ENCODE measurements at regions not wholly inside any gene's neighbourhood (a gene's known extent, or its start where the extent isn't known, plus 50 kb on each side); places are given as distances from the start of the nearest gene placed in this dataset.
"Not testable (repeated sequence)": the region's sequence is repeated elsewhere in the genome, so short reads cannot be mapped to it uniquely, and the experiment has no call there.

- Histone ChIP-seq H3K27me3 (no peaks in the 10 kb centered on the region), H3K9me3 (no peaks in the 10 kb centered on the region), H3K4me3 (no peak overlapping the region), H3K27ac (no peak overlapping the region), H3K36me3 (no peaks in the 10 kb centered on the region), H3K4me1 (peaks cover 8 to 21% of the 10 kb centered on the region in 2 donors)
- ATAC-seq (no peak), DNase-seq (no peak)
- intact Hi-C loops (cut with DNase I) = no loop called here
- TF ChIP-seq, protein P1, sequence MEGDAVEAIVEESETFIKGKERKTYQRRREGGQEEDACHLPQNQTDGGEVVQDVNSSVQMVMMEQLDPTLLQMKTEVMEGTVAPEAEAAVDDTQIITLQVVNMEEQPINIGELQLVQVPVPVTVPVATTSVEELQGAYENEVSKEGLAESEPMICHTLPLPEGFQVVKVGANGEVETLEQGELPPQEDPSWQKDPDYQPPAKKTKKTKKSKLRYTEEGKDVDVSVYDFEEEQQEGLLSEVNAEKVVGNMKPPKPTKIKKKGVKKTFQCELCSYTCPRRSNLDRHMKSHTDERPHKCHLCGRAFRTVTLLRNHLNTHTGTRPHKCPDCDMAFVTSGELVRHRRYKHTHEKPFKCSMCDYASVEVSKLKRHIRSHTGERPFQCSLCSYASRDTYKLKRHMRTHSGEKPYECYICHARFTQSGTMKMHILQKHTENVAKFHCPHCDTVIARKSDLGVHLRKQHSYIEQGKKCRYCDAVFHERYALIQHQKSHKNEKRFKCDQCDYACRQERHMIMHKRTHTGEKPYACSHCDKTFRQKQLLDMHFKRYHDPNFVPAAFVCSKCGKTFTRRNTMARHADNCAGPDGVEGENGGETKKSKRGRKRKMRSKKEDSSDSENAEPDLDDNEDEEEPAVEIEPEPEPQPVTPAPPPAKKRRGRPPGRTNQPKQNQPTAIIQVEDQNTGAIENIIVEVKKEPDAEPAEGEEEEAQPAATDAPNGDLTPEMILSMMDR (IDR thresholded peaks at IDR 0.05) = no peak
These were observed 223.0 kb upstream of the DMRT1 start for GRCh38 chr9:618478-618877.

DNA sequence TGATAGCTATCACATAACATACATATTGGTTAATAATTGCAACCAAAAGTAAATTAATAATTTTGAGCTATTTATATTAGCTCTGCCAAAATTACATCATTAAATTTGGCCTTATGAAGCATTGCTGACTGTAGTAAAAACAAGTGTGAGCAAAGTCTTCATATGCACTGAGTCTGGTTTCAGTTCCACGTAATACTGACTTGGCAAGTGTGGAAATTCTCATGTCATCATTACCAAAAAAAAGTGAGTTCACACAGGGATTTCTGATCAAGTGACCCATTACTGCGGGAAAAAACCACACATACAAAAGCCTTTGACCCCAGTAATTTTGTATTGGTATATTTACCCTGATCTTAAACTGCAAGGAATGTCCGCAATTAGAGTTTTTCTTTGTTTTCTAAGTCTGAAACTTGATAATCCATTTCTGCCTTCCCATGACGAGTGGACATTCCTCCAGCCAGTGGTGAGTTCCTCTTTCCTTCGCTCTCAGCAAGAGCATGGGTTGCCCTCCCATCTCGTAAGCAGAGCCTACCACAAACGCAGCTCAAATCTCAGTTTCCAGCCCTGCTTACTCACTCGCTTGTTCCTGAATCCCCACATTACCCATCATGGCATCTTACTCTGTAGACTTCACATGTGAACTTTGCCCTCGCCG is 220.2 kb upstream of the DMRT1 start:
- DNase-seq (peak in 1 of 4 donors; percentile 41), ATAC-seq (peak; percentile 69)
- H3K27me3 ChIP-seq = no peaks in the 10 kb centered on the region
- H3K36me3 ChIP-seq = no peaks in the 10 kb centered on the region
- H3K4me3 ChIP-seq = no peak overlapping the region
- peaks cover 0 to 12% of the 10 kb centered on the region in 2 donors for H3K4me1 ChIP-seq
- intact Hi-C loops (cut with DNase I) = no loop called here
- TF ChIP-seq, protein P1 (IDR thresholded peaks at IDR 0.05) = no peak
- peak overlapping the region in 1 of 2 donors; percentile 62 for H3K27ac ChIP-seq
- H3K9me3 ChIP-seq = no peaks in the 10 kb centered on the region

DNA sequence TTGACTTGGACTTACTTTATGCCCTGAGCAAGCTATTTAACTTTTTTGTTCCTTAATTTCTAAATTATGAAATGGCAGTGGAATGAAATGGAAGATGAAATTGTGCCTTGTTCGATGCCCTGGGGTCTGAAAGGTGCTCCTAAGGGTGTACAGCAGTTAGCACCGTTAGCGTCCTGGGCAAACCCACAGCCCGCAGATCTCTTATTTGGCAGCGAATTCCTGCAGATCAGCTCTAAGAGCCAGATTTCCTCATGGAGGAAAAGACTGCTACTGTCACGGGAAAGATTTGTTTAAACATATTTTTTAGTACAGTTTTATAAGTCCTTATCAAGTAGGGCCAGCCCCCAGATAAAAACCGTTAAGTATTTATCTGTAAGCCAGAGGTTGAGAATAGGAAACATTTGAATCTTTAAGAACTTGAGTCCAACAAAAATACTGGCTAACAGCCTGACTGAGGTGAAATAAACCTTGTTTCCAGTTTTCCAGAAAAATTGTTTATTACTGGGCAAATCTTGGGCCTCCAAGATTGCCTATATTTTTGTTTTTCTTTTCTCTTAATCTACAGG is 216.5 kb upstream of the DMRT1 start:
- DNase-seq = no peak

GRCh38 chr9:625613-626012 is 215.9 kb upstream of the DMRT1 start:
- no peak for ATAC-seq
- Histone ChIP-seq H3K9me3 (no peaks in the 10 kb centered on the region), H3K27ac (no peak overlapping the region), H3K4me3 (no peak overlapping the region), H3K36me3 (no peaks in the 10 kb centered on the region), H3K4me1 (peaks cover 0 to 12% of the 10 kb centered on the region in 2 donors), H3K27me3 (no peaks in the 10 kb centered on the region)
- TF ChIP-seq, protein P1 (IDR thresholded peaks at IDR 0.05) = no peak
- intact Hi-C loops (cut with DNase I) = no loop called here
- DNase-seq = no peak

More for the DNA sequence above, 216.5 kb upstream of the DMRT1 start:
- Histone ChIP-seq H3K9me3 (no peaks in the 10 kb centered on the region), H3K27ac (no peak overlapping the region), H3K4me3 (no peak overlapping the region), H3K36me3 (no peaks in the 10 kb centered on the region), H3K4me1 (peaks cover 0 to 12% of the 10 kb centered on the region in 2 donors), H3K27me3 (no peaks in the 10 kb centered on the region)
- TF ChIP-seq, protein P1 (IDR thresholded peaks at IDR 0.05) = no peak
- intact Hi-C loops (cut with DNase I) = no loop called here
- no peak for ATAC-seq

DNA sequence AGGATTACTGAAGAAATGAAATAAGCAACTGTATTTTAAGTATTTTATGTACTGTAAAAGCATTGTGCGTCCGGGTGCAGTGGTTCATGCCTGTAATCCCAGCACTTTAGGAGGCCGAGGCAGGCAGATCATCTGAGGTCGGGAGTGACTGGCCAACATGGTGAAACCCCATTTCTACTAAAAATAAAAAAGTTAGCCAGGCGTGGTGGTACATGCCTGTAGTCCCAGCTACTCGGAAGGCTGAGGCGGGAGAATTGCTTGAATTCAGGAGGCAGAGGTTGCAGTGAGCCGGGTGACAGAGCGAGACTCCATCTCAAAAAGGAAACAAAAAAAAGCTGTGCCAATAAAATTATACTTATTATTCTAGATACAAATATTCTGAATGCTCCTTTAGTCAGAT is 215.4 kb upstream of the DMRT1 start:
- H3K27ac ChIP-seq; H3K4me3 ChIP-seq; ATAC-seq; H3K9me3 ChIP-seq; H3K4me1 ChIP-seq; DNase-seq; intact Hi-C loops (cut with DNase I); H3K36me3 ChIP-seq; H3K27me3 ChIP-seq: not testable (repeated sequence)

Data from left lung (tissue), 4 donors.